OCI-M2 (cell line): ENCODE measurements at regions not wholly inside any gene's neighbourhood (a gene's known extent, or its start where the extent isn't known, plus 50 kb on each side); places are given as distances from the start of the nearest gene placed in this dataset.

Experiments used
- DNase-seq: peaks from one replicate; lab custom pipeline; 2025; ENCODE audit not compliant: unreplicated experiment; lab: John Stamatoyannopoulos, UW

GRCh38 chr13:33514362-33514761 lies 228.8 kb upstream of the STARD13 start:
- no peak for DNase-seq

GRCh38 chr13:33515146-33515545 lies 229.6 kb upstream of the STARD13 start:
- DNase-seq = no peak

- no peak for DNase-seq
Measured at GRCh38 chr13:33518452-33518851, 232.9 kb upstream of the STARD13 start.

GRCh38 chr13:33519561-33520467 lies 234.3 kb upstream of the STARD13 start:
- DNase-seq = no peak

- no peak for DNase-seq
Measured at GRCh38 chr13:33520468-33520839, 234.9 kb upstream of the STARD13 start.

DNA sequence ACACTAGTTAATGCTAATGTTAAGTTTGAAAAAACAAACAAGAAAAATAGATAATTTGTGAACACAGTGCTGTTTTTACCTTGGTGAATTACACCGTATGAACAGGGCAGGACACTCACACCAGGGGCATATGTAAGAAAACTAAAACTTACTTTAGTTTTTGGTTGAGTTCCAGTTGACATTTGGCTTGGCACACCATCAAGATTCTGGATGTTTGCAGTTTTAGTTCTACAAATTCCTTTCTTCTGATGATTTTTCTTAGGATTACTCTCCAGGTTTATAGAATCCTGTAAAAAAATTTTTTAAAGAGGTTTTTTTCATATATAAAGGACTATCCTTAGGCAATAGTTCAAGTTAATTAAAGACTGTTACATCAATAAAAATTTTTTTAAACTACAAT lies 238.5 kb upstream of the STARD13 start:
- DNase-seq = no peak

DNA sequence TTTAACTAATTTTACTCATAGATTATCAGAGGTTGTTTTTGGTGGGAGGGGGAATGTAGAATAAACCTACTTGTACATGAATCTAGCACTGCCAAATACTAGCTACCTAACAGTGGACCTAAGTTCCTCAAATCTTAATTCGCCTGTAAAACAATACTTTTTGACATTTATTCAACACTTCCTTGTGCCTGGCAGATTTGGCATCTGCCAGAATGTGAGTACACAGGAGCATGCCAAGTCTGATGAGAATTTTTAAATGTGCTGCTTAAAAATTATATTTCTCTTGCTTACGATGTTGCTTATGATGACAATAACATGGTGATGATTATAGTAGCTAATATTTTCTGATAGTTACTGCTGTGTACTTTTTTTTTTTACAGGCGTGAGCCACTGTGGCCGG lies 240.2 kb upstream of the STARD13 start:
- DNase-seq = no peak

DNA sequence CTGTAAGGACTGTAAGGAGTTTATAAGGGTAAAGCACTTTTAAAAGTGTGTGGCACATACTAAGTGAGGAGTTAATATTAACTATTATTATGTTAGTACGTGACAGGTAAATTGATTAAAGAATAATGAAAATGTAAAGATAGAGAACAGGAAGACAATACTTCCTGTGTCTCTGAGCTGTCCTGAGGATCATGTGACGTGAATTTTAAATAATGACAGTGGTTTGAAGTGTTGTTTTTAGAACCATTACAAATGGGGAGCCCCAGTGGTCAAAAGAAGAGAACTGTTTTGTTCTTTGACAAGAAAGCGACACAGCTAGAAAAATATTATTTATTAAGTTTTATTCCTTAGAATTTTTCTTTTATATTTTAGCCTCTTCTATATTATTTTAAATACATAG lies 241.2 kb upstream of the STARD13 start:
- no peak for DNase-seq

- DNase-seq = no peak
Measured at GRCh38 chr13:33528896-33529295, 243.3 kb upstream of the STARD13 start.

DNA sequence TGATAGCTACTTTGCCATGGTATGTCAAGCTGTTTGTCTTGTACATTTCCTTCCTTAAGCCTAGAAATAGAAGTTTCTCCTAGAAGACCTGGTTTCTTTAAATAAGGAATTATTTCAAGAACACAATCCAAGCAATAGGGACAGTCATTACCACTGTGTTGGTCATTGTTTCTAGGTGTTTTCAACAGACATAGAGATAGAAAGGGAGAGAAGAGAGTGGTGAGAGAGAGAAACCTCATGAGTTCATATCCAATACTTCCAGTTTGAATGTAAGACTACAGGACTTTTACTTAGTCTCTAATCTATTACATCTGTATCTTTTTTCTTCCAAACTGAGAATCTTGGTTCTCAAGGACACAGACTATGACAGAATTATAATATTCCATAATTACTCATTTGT lies 245.9 kb upstream of the STARD13 start:
- DNase-seq = no peak

- DNase-seq = no peak
Measured at GRCh38 chr13:33535061-33535460, 249.5 kb upstream of the STARD13 start.

DNA sequence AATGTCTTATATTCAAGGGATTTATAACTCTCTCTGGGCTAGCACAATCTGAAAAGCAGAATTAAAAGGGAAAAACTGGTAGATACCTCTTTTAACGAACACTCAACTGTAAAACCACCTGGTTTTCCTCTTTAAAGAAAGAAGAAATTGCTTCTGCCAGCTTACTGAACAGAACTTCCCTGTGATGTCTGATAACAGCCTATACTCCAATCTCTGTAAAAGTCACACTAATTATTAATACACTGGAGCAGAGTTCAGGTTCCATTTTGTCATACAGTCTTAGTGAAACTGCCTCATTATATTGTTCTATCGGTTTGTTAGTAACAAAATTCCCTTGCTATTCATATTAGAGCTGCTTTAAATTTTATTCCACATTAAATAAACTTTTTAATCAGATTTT lies 251.0 kb upstream of the STARD13 start:
- DNase-seq = no peak

GRCh38 chr13:33537026-33537425 lies 251.5 kb upstream of the STARD13 start:
- DNase-seq = no peak

GRCh38 chr13:33537676-33538075 lies 252.1 kb upstream of the STARD13 start:
- no peak for DNase-seq

DNA sequence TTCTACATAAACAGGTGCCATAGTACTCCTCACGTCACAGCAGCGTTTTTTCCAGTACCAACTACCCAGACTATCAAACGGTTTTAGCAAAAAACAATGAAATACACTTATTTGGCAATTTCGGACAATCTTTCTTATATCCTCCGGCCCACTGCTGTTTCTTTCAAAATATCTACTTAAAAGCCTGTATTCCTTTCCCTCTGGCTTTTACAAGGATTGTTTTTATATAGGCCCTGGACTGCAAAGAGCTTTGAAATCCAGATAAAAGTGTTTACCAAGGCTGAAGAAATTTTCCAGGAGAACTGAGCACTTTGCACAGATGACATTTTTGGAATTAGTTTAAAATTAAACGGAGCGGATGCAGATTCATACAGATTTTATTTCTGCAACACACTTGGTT lies 255.9 kb upstream of the STARD13 start:
- no peak for DNase-seq

- no peak for DNase-seq
Measured at GRCh38 chr13:33541962-33542308, 256.4 kb upstream of the STARD13 start.

DNA sequence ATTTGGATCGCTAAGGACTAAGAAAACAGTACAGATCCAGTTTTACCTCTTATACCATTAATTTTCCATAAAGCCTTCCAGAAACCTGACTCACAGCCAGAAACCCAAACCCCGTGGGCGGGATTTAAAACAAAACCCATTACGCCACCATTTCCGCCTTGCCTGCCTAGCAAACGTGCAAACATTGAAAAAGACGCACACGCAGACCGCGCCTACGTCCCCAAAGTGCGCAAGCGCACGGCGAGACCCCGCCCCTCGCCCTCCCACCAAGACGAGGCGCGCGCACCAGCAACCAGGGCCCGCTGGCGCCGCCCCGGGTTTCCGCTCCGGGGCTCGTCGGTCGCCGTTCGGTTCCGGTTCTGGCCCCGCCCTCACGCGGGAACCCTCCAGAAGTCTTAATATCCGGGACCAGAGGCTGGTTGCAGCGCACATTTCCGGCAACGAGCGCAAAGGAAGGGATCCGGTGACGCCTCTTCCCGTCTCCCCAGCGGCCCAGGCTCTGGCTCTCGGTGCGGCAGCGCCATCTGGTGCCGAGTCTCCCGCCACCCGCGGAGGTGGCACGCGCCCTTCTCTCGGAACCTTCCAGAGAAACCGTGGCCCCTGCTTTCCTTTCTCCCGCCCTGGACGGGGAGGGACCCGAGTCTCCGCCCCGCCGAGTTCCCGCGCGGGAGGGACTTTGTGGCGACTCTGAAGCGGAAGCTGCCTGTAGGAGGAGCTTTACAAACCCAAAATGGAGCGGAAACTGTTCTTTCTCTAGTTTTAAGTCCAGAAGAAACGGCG lies 256.9 kb upstream of the STARD13 start:
- peak; percentile 91 for DNase-seq

- DNase-seq = no peak
Measured at GRCh38 chr13:33543089-33543459, 257.5 kb upstream of the STARD13 start.

DNA sequence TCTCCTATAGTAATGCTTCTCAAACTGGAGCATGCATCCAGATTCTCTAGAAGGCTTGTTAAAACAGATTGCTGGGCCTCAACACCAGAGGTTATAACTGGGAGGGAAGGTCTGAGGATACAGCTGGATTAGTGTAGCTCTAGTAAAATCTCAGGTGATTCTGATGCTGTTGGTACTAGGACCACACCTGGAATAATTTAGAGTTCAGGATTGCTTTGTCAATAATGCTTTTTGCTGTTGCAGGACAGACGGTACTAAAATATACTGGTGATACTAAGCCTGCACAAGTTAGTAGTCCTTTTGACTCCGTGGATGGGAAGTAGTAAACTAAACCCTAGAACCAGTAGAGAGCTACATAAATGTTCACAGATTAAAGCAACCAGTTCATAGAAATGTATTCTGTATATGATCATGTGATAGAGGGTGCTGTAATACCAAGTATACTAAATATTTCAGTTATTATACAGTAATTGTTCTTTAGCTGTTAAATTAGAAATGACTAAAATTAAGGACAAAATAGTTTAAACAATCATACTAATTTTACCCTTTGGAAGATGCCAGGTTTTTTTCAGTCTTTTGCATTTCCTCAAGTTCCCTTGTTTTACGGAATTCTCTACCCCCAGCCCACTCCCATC lies 258.2 kb upstream of the STARD13 start:
- DNase-seq = no peak

- no peak for DNase-seq
Measured at GRCh38 chr13:33544308-33544707, 258.8 kb upstream of the STARD13 start.

DNA sequence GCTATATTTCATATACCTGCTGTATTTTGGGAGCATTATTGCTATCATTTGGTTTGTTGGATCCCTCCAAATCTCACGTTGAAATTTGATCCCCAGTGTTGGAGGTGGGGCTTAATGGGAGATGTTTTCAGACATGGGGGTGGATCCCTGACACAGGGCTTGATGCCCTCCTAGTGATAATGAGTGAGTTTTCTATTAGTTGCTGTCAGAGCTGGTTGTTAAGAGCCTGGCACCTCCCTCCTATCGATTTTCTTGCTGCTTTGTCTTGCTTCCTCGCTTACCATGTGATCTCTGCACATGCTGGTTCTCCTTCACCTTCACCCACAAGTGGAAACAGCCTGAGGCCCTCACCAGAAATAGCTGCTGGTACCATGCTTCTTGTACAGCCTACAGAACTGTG lies 259.9 kb upstream of the STARD13 start:
- DNase-seq = no peak

GRCh38 chr13:33547035-33547434 lies 261.5 kb upstream of the STARD13 start:
- DNase-seq = no peak
